Fibroblast of skin of scalp (primary cell): ENCODE measurements at regions not wholly inside any gene's neighbourhood (a gene's known extent, or its start where the extent isn't known, plus 50 kb on each side); places are given as distances from the start of the nearest gene placed in this dataset.

Experiments
- DNase-seq: peaks from one replicate; pipeline ENCODE4 v3.0.0-alpha.2; 2013

DNA sequence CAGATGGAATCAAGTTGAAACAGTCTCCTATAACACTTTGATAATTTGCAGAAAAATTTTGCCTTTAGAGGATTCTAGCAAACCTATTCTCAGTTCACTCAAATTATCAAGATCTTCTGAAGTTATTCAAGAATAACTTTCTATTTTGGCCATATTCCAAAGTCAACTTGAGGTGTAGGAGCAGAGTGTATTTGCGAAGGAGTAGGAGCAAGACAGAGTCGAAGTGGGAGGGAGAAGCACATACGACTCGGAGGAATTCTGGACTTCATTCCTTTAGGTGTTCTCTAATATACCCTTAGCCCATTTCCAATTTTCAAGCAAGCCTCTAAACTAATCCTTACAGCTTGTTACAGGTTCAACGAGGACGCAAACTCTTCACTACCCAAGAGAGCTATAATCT, 252.9 kb downstream of the GPM6A start:
- DNase-seq, result no peak

DNA sequence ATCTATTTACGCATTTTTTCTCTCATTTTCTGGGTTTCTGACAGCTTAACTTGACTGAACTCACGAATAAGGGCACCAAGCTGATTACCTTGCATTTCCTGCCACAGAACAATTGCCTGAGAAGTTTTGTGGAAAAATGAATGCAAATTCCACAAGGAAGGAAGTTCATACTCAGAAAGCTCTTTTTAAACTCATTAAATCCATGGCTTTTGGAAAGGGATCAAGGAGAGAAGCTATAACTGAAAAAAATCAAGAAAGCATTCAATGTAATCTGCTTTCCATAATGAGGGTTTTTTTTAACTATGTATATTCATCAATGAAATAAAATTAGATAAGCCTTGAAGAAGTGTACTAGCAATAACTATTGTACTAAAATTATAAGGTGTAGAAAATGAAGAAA, 252.5 kb downstream of the GPM6A start:
- DNase-seq, result no peak

DNA sequence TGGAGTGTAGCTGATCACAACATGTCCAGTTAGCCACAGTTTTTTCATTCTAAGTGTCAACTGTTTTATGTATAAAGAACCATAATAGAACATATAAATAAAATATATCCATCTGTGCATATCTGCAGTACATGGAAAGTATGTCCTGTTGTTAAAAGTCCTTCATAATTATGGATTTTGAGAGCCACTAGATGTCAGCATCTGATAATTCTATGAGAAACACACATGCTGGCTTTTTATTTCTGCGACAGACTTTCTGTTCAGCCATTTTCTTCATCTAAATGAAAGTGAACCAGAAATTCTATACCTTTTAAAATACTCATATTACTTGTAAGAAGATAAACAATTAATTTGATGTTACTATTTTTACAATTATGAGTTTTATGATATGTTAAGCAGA, 251.5 kb downstream of the GPM6A start:
- DNase-seq, result peak; percentile 17

DNA sequence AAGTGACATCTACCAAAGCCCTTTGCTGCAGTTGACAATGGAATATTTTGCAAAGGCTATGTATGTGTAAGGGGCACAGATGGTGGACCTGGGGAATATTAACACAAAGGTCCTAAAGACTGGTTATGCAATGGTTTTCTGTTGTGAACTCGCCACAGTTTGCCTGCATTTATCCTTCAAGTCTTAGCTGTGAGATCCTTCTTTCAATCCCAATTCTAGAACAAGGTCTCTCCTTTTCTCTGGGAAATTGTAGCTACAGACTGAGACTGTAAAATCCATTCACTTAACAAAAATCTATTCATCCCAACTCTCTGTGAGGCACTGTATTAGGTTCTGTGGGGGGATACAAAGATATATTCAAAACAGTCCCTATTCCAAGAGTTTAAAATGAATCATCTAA, 250.4 kb downstream of the GPM6A start:
- DNase-seq, result no peak

DNA sequence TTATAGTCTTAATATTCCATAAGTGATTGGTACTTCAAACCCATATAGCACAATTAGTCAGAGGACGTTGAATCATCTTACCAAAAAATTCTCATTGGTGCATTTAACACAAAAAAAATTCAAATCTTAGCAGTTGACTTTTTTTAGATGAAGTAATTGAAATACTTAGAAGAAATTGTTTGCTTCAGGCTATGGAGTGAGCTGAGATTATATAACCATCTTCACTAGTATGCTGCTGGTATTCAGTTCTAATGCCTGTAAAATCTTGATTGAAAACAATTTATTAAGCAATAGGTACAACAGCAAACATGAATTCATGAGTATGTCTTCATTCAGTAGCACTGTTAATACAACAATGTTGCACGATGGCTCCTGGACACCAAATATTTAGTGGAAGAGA, 250.0 kb downstream of the GPM6A start:
- no peak for DNase-seq

DNA sequence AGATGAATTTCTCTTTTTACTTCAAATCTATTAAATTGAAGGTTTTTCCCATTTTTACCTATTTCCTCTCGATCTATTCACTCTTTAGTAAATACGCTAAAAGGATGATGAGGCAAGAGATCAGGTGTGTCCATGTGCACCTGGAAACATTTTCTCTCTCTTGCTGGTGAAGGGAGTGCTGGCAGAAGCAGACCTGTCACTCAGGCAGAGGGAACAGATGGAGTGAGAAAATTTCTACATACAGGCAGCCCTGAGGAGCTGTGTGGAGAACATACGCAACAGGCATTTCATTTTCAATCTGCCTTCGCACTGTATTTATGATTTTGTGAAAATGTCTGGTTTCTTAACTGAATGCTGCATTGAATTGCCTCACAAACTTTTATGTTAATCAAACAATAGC, 249.5 kb downstream of the GPM6A start:
- DNase-seq, result no peak
